Activated gamma-delta T cell (primary cell): ENCODE measurements at regions not wholly inside any gene's neighbourhood (a gene's known extent, or its start where the extent isn't known, plus 50 kb on each side); places are given as distances from the start of the nearest gene placed in this dataset.
"Not testable (repeated sequence)": the region's sequence is repeated elsewhere in the genome, so short reads cannot be mapped to it uniquely, and the experiment has no call there.

Experiments
- DNase-seq: peaks from one replicate; lab custom pipeline; 2025; lab: John Stamatoyannopoulos, UW

DNA sequence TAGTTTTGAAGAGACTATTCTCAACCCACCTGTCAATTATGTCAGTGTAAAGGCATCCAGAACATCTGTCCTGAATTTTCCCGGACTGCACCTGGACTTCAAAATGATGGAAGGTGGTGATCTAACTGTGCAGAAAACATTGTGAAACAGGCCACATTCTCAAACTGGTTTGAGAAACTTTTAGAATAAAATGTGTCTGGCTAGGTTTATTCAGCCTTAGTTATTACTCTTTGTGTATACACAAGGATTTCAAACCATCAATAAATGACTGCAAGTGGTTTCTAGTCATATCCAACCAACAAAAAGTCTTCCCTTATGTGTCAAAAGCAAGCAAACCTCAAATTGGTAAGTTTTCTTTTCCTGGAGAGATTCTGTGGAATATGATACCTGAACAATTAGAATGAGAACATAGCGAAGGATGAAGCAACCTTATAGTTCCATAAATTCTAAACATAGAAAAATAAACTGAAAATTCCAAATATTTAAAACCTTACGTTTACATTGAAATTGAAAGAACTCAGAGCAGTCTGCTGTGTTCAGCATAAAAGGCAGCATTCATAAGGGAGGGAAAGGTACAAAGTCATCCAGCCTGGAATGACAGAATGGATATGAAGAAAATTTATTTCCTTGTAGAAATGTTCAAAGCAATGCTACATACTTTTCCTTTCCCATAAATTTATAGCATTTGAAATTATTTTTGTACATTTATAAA is 306.6 kb upstream of the TGFBR2 start:
- no peak for DNase-seq

DNA sequence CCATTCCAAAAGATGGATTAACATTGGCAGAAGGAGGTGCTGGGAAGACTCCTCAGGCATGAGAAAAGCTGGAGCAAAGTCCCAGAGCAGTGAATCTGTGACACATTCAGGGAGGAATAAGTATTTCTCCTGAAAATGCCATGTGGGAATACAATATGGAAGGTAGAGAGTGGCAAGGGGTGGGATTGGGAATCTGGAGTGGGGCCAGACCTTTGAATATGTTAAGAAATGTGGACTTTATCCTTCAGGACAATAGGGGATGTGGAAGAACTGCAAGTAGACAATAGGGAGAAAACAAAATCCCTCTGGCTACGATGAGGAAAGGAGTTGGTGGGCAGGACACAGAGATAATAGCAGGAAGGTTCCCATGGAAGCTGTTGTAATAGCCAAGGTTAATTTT is 305.6 kb upstream of the TGFBR2 start:
- no peak for DNase-seq

DNA sequence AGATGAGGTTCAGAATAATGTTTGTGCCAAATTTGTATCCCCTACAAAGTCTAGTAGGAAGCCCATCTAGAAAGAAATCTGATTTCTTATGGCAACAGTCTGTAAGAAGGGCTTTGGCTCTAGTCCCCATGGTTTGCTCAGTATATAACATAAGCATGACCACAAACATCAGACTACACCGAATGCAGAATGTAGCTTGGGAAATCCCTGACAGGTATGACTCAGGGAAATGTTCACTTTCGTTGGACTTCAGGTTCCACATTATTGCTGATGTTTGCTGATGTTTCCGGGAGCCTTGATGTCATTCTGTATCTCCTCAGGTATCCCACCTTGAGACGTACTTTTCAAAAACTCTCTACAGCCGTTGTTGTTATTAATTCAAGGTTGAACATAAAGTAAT is 304.4 kb upstream of the TGFBR2 start:
- no peak for DNase-seq

DNA sequence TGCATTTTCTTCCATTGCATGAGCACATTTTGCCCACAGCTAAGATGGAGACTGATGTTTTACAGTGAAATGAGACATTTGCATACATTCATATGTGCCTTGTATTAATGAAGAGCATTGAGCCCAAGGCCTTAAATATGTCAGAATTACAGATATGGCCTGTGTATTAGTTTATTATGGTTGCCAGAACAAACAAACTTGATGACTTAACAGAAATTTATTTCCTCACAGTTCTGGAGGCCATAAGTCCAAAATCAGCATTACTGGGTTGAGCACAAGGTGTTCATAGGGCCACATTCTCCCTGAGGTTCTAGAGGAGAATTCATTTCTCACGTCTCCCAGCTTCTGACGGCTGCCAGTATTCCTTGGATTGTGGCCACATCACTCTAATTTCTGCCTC is 302.6 kb upstream of the TGFBR2 start:
- no peak for DNase-seq

DNA sequence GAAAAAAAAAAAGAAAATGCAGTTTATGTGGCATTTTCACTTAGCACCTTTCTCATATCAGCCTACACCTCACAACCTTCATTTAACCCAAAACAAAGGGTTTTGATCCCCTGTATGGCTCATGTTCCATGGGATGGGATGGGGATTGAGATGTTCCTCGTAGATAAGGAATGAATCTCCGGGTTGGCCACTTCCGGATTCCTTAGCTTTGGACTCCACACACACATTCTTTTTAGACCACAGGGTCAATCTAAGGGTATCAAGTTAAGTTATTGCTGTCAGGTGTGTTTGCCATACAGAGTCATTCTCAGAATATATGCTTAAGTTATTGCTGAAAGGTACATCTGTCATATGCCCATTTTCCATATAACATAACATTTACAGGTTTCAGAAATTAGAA is 301.4 kb upstream of the TGFBR2 start:
- no peak for DNase-seq

DNA sequence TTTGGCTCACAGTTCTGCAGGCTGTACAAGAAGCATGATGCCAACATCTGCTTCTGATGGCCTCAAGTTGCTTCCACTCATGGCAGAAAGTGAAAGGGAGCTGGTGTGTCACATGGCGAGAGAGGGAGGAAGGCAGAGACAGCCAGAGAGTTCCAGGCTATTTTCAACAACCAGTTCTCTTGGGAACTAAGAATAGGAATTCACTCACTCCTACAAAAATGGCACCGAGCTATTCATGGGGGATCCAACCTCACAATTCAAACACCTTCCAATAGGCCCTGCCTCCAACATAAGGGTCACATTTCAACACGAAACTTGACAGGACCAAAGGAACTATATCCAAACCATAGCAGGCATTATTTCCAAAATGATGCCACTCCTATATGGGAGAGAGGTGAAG is 299.5 kb upstream of the TGFBR2 start:
- DNase-seq, result no peak

DNA sequence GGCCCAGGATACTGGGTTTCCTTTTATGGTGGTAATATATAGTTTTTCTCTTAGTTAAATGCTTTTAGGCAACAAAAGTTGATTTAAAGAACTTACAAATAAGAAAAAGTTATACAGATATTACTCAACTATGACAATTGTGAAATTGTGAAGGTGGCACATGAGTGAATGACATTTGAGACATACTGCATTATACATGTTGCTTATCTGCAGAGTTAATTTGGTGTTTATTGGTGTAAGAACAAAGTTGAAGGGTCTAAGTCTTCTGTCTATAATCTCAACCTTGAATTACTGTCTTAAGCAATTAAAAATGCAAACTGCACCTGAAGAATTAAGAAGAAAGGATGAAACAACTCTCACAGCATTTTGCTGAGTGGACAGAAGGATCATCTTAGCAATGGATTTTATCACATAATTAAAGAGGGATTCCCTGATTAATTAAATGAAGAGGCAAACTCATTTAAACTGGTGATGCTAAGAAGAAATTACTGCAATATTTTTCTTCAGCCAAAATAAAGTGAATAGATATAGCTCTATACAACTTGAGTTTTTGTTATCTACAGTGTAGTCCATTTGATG is 298.9 kb upstream of the TGFBR2 start:
- no peak for DNase-seq

DNA sequence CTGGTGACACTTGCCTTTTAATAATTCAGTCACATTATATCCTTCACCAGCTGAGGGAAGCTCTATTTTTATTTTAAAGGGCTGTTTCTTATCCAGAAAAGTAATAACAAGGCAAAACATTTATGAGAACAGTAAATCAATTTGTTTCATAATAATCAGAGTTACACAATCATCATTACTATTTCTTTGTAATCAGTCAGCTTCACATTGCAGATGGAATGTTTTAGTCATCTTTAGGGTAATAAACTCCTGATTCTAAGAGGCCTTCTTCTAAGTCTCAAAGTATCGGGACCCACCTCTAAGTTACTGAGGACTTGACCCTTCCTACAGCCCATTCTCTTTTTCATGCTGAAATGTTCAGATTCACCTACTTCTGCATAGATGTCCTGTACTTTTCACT is 298.3 kb upstream of the TGFBR2 start:
- DNase-seq, result no peak

DNA sequence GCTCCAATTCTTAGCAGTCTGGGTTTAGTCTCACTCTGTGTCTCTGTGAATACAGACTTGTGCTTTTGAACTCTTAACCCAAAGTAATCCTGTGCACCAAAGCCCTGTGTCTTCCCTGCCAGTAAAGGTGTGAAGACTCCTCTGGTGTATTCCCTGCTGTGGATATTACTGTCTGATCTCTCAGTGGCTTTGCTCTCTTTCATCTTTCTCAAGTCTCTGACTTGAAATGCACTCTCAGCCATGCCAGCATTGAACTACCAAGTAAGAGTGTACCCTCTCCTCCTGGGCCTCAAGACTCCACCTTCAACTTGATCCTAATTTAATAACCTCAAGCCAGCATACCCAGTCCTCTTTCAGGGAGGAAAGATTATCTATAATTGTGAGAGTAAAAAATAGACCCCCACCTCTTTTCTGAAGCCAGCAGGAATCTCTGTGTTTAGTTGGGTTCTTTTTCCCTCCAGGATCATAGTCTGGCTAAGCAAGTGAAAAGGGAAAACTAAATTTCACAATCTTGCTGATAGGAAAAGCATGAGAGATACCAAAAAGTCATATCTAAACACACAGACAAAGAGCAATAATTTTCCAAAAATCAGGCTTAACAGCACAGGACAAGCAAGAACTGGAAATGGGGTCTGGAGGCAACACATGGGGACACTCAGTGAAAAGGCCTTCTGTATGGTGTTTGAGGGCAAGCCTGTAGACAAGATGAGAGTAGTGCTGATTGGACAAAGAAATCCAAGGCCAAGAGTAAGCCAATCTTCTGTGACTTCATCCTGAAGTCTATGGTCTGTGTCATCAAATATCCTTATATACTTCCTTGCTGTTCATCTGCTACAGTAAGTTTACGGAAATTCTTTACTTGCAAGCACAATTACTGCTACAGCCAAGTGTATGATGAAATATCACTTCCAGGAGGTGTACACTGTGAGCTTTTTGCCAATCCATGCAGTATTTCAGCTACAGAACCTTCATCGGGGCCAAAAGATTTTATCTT is 296.1 kb upstream of the TGFBR2 start:
- DNase-seq, result no peak

DNA sequence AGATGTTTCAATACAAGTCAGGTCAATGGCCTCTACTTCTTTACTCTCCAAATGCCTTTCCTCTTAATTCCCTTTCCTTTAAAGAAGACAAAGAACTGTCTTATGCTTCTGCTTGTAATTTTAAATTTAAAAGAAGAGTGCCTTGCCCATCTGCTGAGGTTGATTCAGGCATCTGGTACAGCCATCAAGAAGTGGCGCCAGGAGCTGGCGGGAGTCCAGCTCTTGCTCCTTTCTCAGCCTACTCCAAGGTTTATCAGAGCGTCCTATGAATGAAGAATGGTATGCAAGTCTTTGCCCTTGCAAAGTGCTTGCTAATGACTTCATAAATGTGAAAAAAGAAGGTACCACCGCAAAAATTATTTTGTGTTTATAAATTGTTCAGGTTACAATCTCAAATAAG is 294.6 kb upstream of the TGFBR2 start:
- DNase-seq, result no peak

DNA sequence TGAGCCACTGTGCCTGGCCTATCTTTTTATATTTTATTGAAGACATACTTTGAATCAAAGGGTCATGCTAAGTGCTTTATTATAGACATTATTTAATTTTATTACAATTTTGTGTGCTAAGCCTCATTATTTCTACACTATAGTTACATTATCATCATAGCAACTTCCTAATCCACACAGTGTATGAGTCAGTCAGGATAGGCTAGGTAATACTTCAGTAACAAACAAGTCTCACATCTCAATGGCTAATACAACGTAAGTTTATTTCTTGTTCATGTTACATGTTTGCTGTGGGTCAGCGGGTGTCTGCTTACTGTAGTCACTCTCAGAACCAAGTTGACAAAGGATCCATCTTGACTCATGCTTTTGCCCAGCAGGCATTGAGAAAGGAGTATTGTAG is 292.6 kb upstream of the TGFBR2 start:
- DNase-seq, result no peak

DNA sequence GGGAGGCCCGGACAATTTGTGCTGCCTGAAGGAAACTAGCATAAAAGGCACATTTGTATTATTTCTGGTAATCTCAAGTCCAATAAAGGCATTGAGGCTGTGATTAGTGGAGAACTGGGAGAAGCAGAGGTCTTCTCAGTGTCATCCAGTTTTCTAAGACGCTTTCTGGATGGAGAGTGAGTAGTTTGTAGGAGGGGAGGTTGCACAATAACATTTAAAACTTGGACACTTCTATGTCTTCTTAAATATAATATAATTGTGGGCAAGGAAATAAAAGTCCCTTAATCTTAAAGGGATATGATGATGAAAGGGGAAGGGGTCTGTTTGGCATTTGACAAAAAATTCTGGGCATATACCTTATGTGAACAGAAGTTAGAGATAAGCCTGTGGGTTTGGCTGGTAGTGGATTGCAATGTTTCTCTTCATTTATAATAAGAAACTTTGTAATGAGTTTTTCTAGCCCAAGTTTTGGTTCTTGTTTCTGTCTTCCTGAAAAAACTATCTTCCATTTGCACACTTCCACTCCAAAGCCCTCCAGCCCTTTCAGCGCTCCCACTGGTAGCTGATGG is 291.6 kb upstream of the TGFBR2 start:
- DNase-seq, result no peak

DNA sequence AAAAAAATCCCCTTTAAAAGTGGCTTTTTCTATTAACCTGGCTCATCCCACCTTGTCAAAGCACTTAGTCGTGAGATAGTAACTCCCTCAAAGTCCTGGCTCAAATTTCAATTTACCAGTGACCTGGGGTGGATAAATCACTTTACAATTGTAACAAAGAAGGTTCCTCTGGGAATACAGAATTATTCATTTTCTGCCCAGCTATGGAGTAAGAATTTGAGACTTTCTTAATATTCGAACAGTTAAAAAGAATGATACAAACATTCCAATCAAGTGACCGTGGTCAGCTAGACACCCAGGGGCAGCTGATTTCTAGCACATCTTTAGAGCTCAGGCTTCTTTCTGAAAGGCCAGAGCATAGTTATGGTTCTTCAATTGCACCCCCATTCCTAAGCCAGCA is 291.0 kb upstream of the TGFBR2 start:
- DNase-seq, result no peak

DNA sequence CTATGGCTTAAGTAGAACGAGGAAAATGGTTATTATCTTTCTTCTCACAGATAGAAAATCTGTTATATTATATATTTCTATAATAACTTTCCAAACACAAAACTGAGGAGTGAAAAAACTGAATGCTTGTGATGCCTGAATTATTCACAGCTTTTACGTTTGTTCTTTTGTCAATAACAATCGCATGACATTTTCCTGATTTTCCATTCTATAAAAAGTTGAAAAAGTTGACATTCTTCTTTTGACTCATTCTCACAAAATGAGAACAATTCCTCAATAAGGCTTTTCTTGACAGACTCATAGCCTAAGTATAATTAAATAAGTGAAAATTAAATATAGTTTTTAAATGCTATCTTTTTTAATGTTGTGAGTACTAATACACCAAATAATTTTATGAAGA is 288.8 kb upstream of the TGFBR2 start:
- no peak for DNase-seq

DNA sequence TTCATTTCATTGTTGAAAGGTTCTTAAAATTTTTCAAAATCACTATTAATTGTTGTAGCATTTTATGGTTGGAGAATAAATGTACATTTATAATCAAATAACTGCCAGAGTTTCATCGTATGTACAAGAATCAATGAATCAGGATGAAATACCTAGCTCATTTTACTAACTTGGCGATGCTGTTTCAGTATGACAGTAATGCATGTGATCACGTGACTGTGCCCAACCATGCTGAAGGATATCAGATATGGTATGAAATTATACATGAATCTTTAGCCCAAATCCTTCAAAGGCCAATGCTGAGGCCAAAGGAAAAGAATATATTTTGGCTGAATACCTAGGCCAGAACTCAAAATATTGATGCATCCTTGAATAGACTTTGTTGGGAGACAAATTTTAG is 288.3 kb upstream of the TGFBR2 start:
- no peak for DNase-seq

DNA sequence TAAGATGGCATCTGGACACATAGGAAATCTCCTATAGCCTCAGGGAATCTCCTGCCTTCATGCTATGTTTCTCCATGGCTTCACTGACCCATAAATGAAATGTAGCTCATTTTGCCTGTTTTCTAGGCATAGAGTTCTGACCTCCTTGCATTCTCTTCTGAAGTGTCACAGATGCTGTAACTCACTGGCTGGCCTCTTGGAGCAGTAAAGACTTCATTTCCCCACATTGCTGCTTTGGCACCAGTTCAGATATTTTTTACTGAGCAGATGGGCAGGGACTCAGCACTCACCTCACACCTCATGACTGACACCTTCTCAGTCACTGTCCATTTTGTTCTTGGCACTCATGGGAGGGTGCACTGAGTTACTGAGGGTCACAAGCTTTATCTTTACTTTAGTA is 286.7 kb upstream of the TGFBR2 start:
- no peak for DNase-seq

DNA sequence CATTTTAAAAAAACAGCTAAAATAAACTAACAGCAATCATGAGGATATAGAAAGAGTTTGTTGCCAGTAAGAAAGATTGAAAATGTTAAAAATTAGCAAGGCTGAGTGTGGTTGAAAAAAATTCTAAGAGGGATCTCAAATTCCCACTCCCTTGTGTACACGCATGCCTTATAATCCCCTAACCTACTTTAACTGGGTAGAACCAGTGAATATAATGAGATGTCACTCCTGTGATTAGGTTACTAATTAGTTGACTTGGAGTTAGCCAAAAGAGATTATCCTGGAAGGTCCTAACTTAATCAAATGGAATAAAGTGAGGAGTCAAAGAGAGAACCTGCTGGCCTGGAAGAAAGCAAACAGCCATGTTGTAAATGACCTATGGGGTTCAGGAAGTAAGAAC is 286.0 kb upstream of the TGFBR2 start:
- DNase-seq, result no peak

DNA sequence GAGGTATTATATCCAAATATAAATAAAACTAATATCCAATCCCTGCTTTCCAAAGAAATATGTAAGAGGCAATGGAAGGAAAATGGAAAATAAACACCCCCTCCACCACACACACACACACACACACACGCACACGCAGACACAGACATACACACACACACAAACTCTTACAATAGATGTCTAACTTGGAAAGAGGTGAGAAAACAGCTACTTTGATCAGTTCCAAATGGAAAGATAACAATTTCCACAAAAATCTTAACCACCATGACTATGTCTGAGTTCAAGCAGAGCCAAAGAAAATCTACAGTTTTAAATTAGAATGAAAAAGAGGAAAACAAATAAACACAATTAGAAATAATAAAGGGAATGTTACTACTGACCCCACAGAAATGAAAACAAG is 285.3 kb upstream of the TGFBR2 start:
- DNase-seq, result no peak

DNA sequence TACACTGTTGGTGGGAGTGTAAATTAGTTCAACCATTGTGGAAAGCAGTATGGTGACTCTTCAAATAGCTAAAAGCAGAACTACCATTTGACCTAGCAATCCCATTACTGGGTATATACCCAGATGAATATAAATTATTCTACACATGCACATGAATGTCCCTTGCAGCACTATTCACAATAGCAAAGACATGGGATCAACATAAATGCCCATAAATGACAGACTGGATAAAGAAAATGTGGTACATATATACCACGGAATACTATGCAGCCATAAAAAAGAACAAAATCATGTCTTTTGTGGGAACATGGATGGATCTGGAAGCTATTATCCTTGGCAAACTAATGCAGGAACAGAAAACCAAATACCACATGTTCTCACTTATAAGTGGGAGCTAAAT is 282.8 kb upstream of the TGFBR2 start:
- not testable (repeated sequence) for DNase-seq

DNA sequence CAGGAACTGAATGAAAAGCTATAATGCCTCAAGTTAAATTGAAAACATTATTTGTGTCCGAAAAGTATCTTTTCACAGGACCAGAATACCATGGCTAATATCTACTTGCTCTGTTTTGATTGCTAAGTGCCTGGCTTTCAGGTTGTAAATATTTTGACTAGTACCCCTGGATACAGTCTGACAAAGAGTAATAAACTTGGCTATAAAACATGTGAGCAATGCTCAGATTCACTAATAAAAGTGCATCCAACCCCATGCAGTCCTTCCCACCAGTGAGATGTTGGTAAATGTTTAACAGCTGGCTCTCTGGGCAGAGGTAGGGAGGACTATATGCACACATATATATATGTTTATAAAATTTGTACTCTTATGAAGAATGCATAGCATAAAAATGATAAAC is 281.8 kb upstream of the TGFBR2 start:
- DNase-seq, result no peak

DNA sequence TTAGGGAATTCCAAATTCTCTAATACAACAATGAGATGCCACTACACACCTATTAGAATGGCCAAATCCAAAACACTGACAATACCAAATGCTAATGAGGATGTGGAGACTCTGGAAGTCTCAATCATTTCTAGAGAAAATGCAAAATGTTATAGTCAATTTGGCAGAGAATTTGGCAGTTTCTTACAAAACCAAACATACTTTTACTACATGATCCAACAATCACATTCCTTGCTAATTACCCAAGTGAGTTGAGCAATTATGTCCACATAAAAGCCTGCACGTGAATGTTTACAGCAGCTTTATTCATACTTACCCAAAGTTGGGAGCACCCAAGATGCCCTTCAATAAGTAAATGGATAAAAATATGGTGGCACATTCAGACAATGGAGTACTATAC is 278.4 kb upstream of the TGFBR2 start:
- not testable (repeated sequence) for DNase-seq

DNA sequence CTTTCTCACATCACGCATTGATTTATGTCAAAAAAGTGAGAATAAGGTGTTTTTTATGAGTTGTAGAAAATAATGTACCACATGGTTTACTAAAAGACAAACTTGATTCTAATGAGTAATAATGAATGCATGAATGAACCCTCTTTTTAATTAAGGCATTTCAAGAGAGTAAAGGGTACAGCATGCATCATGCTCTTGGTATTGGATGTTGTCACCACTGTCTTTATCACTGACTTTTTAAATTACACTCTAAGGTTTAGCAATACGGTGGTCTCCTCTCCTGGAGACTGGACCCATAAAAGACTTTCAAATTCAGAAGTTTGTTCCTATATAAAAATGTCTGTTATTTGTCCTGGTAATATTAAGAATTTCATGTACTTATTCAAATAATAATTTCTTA is 277.5 kb upstream of the TGFBR2 start:
- not testable (repeated sequence) for DNase-seq

DNA sequence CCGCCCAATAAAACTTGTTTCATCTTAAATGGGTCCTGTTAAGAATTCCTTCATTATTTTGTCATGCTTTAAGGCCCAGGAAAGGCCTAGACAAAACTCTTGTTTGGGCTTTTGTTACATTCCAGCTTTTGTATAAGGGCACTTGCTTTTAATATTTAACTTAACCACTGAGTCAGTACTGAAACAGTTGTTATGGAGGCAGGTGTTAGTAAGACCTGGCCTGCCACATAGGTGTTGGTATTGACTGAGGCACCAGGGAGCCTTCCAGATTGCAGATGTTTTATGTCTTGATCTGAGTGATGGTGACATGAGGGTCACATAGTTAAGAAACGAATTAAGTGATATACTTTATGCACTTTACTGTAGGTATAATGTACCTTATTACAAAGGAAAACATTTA is 274.9 kb upstream of the TGFBR2 start:
- DNase-seq, result no peak
